IPS DF 19.7 (cell line): ENCODE measurements at regions not wholly inside any gene's neighbourhood (a gene's known extent, or its start where the extent isn't known, plus 50 kb on each side); places are given as distances from the start of the nearest gene placed in this dataset.
"Not testable (repeated sequence)": the region's sequence is repeated elsewhere in the genome, so short reads cannot be mapped to it uniquely, and the experiment has no call there.

ENCODE experiments used
- DNase-seq: peaks from one replicate; pipeline ENCODE4 v3.0.0-alpha.2; 2013; ENCODE audit warnings: low read depth, low spot score

- no peak for DNase-seq
Measured at GRCh38 chr12:83710851-83711250, 1024.1 kb downstream of the TMTC2 start.

GRCh38 chr12:83709899-83710298 is 1023.2 kb downstream of the TMTC2 start:
- no peak for DNase-seq

- no peak for DNase-seq
Measured at GRCh38 chr12:83700838-83701237, 1014.1 kb downstream of the TMTC2 start.

- DNase-seq, result not testable (repeated sequence)
Measured at GRCh38 chr12:83696311-83696710, 1009.6 kb downstream of the TMTC2 start.

- DNase-seq, result no peak
Measured at GRCh38 chr12:83691730-83692129, 1005.0 kb downstream of the TMTC2 start.

- DNase-seq, result no peak
Measured at GRCh38 chr12:83690465-83690864, 1003.8 kb downstream of the TMTC2 start.

- no peak for DNase-seq
Measured at GRCh38 chr12:83689333-83689732, 1002.6 kb downstream of the TMTC2 start.

GRCh38 chr12:83676781-83677295 is 990.1 kb downstream of the TMTC2 start:
- DNase-seq, result no peak

GRCh38 chr12:83666690-83667089 is 980.0 kb downstream of the TMTC2 start:
- DNase-seq, result no peak

GRCh38 chr12:83665634-83666218 is 979.0 kb downstream of the TMTC2 start:
- DNase-seq, result no peak

- no peak for DNase-seq
Measured at GRCh38 chr12:83664650-83665049, 977.9 kb downstream of the TMTC2 start.

- DNase-seq, result no peak
Measured at GRCh38 chr12:83660727-83661358, 974.1 kb downstream of the TMTC2 start.

GRCh38 chr12:83659321-83659720 is 972.6 kb downstream of the TMTC2 start:
- no peak for DNase-seq

GRCh38 chr12:83656004-83656403 is 969.3 kb downstream of the TMTC2 start:
- DNase-seq, result no peak

GRCh38 chr12:83642205-83642604 is 955.5 kb downstream of the TMTC2 start:
- no peak for DNase-seq

- DNase-seq, result no peak
Measured at GRCh38 chr12:83641789-83642188, 955.1 kb downstream of the TMTC2 start.

- DNase-seq, result no peak
Measured at GRCh38 chr12:83634726-83635267, 948.1 kb downstream of the TMTC2 start.

- DNase-seq, result no peak
Measured at GRCh38 chr12:83630526-83630925, 943.8 kb downstream of the TMTC2 start.

GRCh38 chr12:83629931-83630330 is 943.2 kb downstream of the TMTC2 start:
- no peak for DNase-seq

GRCh38 chr12:83622205-83622604 is 935.5 kb downstream of the TMTC2 start:
- DNase-seq, result no peak

GRCh38 chr12:83619973-83620372 is 933.3 kb downstream of the TMTC2 start:
- DNase-seq, result no peak

- DNase-seq, result no peak
Measured at GRCh38 chr12:83615152-83615551, 928.4 kb downstream of the TMTC2 start.

GRCh38 chr12:83613586-83614110 is 926.9 kb downstream of the TMTC2 start:
- DNase-seq, result no peak
